Upper lobe of left lung (tissue), 4 donors: ENCODE measurements at regions not wholly inside any gene's neighbourhood (a gene's known extent, or its start where the extent isn't known, plus 50 kb on each side); places are given as distances from the start of the nearest gene placed in this dataset.

Source experiments
- EP300 ChIP-seq, 4 donors: sonication (generic); formaldehyde crosslinking; IDR thresholded peaks; one replicate each; pipeline ENCODE4 v1.5.1; 2017; ENCODE audit warnings: antibody characterized with exemption in 4 of 4, control low read depth in 2 of 4
- POLR2A ChIP-seq, 4 donors: fragments of 450-650 bp; IDR thresholded peaks; one replicate each; pipeline ENCODE4 v1.5.1; 2016 to 2017; ENCODE audit warnings: antibody characterized with exemption in 4 of 4, mild to moderate bottlenecking in 2 of 4
- POLR2AphosphoS5 ChIP-seq, 2 donors: sonication (generic); formaldehyde crosslinking; IDR thresholded peaks; one replicate each; pipeline ENCODE4 v1.5.1; 2017; ENCODE audit warnings: antibody characterized with exemption in 2 of 2
- TF ChIP-seq, protein P1 (sequence below), 6 experiments: fragments of 450-650 bp in 4 of 6; fragments of 200-600 bp in 2 of 6; sonication (generic) in 2 of 6; IDR thresholded peaks; one replicate each; pipeline ENCODE4 v1.5.1; 2016 to 2019; ENCODE audit warnings: antibody characterized with exemption in 6 of 6

- TF ChIP-seq, protein P1, sequence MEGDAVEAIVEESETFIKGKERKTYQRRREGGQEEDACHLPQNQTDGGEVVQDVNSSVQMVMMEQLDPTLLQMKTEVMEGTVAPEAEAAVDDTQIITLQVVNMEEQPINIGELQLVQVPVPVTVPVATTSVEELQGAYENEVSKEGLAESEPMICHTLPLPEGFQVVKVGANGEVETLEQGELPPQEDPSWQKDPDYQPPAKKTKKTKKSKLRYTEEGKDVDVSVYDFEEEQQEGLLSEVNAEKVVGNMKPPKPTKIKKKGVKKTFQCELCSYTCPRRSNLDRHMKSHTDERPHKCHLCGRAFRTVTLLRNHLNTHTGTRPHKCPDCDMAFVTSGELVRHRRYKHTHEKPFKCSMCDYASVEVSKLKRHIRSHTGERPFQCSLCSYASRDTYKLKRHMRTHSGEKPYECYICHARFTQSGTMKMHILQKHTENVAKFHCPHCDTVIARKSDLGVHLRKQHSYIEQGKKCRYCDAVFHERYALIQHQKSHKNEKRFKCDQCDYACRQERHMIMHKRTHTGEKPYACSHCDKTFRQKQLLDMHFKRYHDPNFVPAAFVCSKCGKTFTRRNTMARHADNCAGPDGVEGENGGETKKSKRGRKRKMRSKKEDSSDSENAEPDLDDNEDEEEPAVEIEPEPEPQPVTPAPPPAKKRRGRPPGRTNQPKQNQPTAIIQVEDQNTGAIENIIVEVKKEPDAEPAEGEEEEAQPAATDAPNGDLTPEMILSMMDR (IDR thresholded peaks at IDR 0.05) = no peak
- TF ChIP-seq POLR2A (IDR thresholded peaks at IDR 0.05) = no peak
- TF ChIP-seq POLR2AphosphoS5 (IDR thresholded peaks at IDR 0.05) = no peak
- no peak for TF ChIP-seq EP300 (IDR thresholded peaks at IDR 0.05)
Observed at GRCh38 chr2:129055824-129056223, 737.2 kb upstream of the HS6ST1 start.
